Upper lobe of left lung (tissue), 4 donors: ENCODE measurements at regions not wholly inside any gene's neighbourhood (a gene's known extent, or its start where the extent isn't known, plus 50 kb on each side); places are given as distances from the start of the nearest gene placed in this dataset.
"Not testable (repeated sequence)": the region's sequence is repeated elsewhere in the genome, so short reads cannot be mapped to it uniquely, and the experiment has no call there.

Experiments
- CTCF ChIP-seq, 6 experiments: fragments of 450-650 bp in 4 of 6; fragments of 200-600 bp in 2 of 6; sonication (generic) in 2 of 6; IDR thresholded peaks; one replicate each; pipeline ENCODE4 v1.5.1; 2016 to 2019; ENCODE audit warnings: antibody characterized with exemption in 6 of 6
- EP300 ChIP-seq, 4 donors: sonication (generic); formaldehyde crosslinking; IDR thresholded peaks; one replicate each; pipeline ENCODE4 v1.5.1; 2017; ENCODE audit warnings: antibody characterized with exemption in 4 of 4, control low read depth in 2 of 4
- POLR2A ChIP-seq, 4 donors: fragments of 450-650 bp; IDR thresholded peaks; one replicate each; pipeline ENCODE4 v1.5.1; 2016 to 2017; ENCODE audit warnings: antibody characterized with exemption in 4 of 4, mild to moderate bottlenecking in 2 of 4
- POLR2AphosphoS5 ChIP-seq, 2 donors: sonication (generic); formaldehyde crosslinking; IDR thresholded peaks; one replicate each; pipeline ENCODE4 v1.5.1; 2017; ENCODE audit warnings: antibody characterized with exemption in 2 of 2

GRCh38 chr6:86146751-86147150 is 504.1 kb upstream of the SYNCRIP start:
- not testable (repeated sequence) for TF ChIP-seq CTCF, POLR2AphosphoS5, POLR2A, EP300 (IDR thresholded peaks at IDR 0.05)
